GM12872 (cell line): ENCODE measurements at regions not wholly inside any gene's neighbourhood (a gene's known extent, or its start where the extent isn't known, plus 50 kb on each side); places are given as distances from the start of the nearest gene placed in this dataset.

ENCODE experiments used
- CTCF ChIP-seq: IDR thresholded peaks from 3 replicates; pipeline ENCODE4 v1.5.1; 2011; ENCODE audit warnings: low read depth, mild to moderate bottlenecking, low read length, moderate library complexity; ENCODE audit not compliant: insufficient read depth

GRCh38 chr15:47908950-47909670 is 191.8 kb downstream of the SEMA6D start:
- TF ChIP-seq CTCF, result no peak

GRCh38 chr15:47912910-47913309 is 195.6 kb downstream of the SEMA6D start:
- peak; percentile 67 for TF ChIP-seq CTCF

GRCh38 chr15:47917881-47918280 is 200.6 kb downstream of the SEMA6D start:
- TF ChIP-seq CTCF, result no peak

GRCh38 chr15:47918877-47919276 is 201.6 kb downstream of the SEMA6D start:
- TF ChIP-seq CTCF, result no peak

- TF ChIP-seq CTCF, result no peak
Measured at GRCh38 chr15:47924381-47924780, 196.4 kb upstream of the SLC24A5 start.

- no peak for TF ChIP-seq CTCF
Measured at GRCh38 chr15:47929138-47929803, 191.5 kb upstream of the SLC24A5 start.

- TF ChIP-seq CTCF, result no peak
Measured at GRCh38 chr15:47932261-47932660, 188.5 kb upstream of the SLC24A5 start.
